ENCODE measurements at regions not wholly inside any gene's neighbourhood (a gene's known extent, or its start where the extent isn't known, plus 50 kb on each side); places are given as distances from the start of the nearest gene placed in this dataset.

DNA sequence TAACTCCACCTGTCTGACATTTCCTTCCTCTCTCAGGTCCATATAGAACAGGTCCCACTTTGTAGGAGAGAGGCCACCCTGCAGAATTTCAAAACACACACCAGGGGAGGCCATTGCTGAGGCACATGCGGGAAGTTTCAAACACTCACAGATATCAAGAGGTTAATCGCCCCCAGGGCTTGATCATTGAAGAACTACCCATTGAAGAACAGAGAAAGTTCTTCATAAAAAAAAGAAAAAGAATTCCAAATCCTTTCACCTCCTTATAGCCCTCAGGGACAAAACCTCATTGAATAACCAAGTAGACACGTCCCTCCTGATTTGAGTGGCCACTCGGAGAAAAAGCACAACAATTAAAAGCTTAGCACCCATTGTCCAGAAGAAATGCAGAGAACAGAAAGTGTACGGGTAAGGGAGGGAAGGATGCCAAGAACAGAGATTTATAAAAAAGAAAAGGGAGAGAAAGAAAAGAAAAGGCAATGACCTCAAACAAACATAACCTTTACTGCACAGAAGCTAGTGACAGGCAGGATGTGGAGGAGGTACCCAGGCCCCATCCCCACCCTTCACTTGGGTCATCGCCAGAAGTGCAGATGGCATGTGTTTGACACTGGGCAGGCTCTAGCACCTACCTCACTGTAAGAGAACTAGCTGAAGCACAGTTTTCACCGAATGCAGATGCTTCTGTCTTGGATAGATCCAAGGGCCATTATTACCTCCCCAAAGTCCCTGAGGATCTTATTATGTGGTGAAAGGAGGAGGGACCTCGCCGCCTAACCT lies 112.3 kb upstream of the HES1 start:
- DNase-seq (ENCODE audit: low read depth, low spot score) = peak; percentile 32
- Mint-ChIP-seq H3K9me3 (peaks cover 3% of the 10 kb centered on the region), H3K36me3 (ENCODE audit: low read depth) (no peaks in the 10 kb centered on the region), H3K27ac (ENCODE audit: unreplicated experiment) (no peak overlapping the region), H3K4me1 (peaks cover 44% of the 10 kb centered on the region), H3K4me3 (no peak overlapping the region), H3K27me3 (ENCODE audit: low read depth) (peaks cover 2% of the 10 kb centered on the region)
- TF ChIP-seq, protein P1, sequence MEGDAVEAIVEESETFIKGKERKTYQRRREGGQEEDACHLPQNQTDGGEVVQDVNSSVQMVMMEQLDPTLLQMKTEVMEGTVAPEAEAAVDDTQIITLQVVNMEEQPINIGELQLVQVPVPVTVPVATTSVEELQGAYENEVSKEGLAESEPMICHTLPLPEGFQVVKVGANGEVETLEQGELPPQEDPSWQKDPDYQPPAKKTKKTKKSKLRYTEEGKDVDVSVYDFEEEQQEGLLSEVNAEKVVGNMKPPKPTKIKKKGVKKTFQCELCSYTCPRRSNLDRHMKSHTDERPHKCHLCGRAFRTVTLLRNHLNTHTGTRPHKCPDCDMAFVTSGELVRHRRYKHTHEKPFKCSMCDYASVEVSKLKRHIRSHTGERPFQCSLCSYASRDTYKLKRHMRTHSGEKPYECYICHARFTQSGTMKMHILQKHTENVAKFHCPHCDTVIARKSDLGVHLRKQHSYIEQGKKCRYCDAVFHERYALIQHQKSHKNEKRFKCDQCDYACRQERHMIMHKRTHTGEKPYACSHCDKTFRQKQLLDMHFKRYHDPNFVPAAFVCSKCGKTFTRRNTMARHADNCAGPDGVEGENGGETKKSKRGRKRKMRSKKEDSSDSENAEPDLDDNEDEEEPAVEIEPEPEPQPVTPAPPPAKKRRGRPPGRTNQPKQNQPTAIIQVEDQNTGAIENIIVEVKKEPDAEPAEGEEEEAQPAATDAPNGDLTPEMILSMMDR (conservative IDR thresholded peaks at IDR 0.05) = no peak

GRCh38 chr3:194025119-194025518 lies 110.8 kb upstream of the HES1 start:
- H3K4me3 Mint-ChIP-seq = no peak overlapping the region
- H3K27me3 Mint-ChIP-seq (ENCODE audit: low read depth) = peaks cover 2% of the 10 kb centered on the region
- no peak overlapping the region for H3K27ac Mint-ChIP-seq (ENCODE audit: unreplicated experiment)
- no peaks in the 10 kb centered on the region for H3K36me3 Mint-ChIP-seq (ENCODE audit: low read depth)
- TF ChIP-seq, protein P1 (conservative IDR thresholded peaks at IDR 0.05) = no peak
- no peak for DNase-seq (ENCODE audit: low read depth, low spot score)
- peaks cover 37% of the 10 kb centered on the region for H3K4me1 Mint-ChIP-seq
- H3K9me3 Mint-ChIP-seq = peaks cover 3% of the 10 kb centered on the region

- H3K4me3 Mint-ChIP-seq = no peak overlapping the region
- TF ChIP-seq, protein P1 (conservative IDR thresholded peaks at IDR 0.05) = no peak
- peaks cover 2% of the 10 kb centered on the region for H3K27me3 Mint-ChIP-seq (ENCODE audit: low read depth)
- peaks cover 34% of the 10 kb centered on the region for H3K4me1 Mint-ChIP-seq
- peaks cover 3% of the 10 kb centered on the region for H3K9me3 Mint-ChIP-seq
- H3K27ac Mint-ChIP-seq (ENCODE audit: unreplicated experiment) = no peak overlapping the region
- no peak for DNase-seq (ENCODE audit: low read depth, low spot score)
- H3K36me3 Mint-ChIP-seq (ENCODE audit: low read depth) = no peaks in the 10 kb centered on the region
These were observed 110.0 kb upstream of the HES1 start for GRCh38 chr3:194025951-194026350.

DNA sequence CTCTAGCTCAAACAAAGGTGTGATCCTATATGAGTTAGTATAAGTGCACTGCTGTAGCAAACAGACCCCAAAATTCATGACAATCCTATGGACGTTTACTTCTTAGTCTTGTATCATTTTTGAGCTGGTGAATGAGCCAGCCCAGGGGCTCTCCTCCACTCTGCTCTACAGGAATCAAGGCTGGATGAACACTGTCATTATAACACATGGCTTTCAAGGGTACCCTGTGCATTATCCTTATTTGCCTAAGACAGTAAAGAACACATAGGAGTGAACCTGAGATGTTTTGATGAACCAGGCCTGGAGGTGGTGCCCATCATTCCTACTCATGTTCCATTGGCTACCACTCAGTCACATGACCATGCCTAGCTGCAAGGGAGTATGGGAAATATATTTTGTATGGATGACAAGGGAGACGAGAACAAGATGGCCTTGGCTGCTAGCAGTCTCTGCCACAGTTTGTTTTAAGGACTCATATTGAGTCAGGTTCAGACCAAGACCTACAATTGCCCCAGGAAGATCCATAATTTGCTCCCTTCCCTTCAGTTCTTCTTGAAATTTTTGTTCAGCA lies 107.4 kb upstream of the HES1 start:
- Mint-ChIP-seq H3K27me3 (ENCODE audit: low read depth) (peaks cover 6% of the 10 kb centered on the region), H3K9me3 (peaks cover 3% of the 10 kb centered on the region), H3K4me1 (peaks cover 36% of the 10 kb centered on the region), H3K27ac (ENCODE audit: unreplicated experiment) (no peak overlapping the region), H3K36me3 (ENCODE audit: low read depth) (no peaks in the 10 kb centered on the region), H3K4me3 (no peak overlapping the region)
- TF ChIP-seq, protein P1 (conservative IDR thresholded peaks at IDR 0.05) = no peak
- no peak for DNase-seq (ENCODE audit: low read depth, low spot score)

DNA sequence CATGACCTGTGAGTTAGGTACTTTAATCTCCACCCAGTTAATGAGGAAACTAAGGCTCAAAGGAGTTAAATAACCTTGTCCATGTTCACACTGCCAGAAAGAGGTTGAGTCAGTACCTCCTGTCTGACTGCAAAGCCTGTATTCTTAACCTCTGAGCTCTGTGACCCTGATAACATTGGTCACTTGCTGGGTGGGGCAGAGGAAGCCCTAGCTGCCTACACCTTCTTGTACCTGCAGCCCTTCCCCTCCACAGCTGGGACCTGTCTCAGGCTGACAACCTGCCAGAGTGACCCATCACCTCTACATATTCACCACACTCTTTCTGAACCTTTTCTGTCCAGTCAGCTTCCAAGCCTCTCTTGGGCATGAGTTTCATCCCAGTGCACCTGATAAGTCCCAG lies 106.1 kb upstream of the HES1 start:
- peaks cover 10% of the 10 kb centered on the region for H3K27me3 Mint-ChIP-seq (ENCODE audit: low read depth)
- DNase-seq (ENCODE audit: low read depth, low spot score) = no peak
- TF ChIP-seq, protein P1 (conservative IDR thresholded peaks at IDR 0.05) = no peak
- H3K4me3 Mint-ChIP-seq = no peak overlapping the region
- H3K27ac Mint-ChIP-seq (ENCODE audit: unreplicated experiment) = no peak overlapping the region
- H3K36me3 Mint-ChIP-seq (ENCODE audit: low read depth) = no peaks in the 10 kb centered on the region
- H3K4me1 Mint-ChIP-seq = peaks cover 44% of the 10 kb centered on the region
- H3K9me3 Mint-ChIP-seq = peaks cover 3% of the 10 kb centered on the region

Measured in neural crest cell (in vitro differentiated cells).